GM12878 (cell line): ENCODE measurements at regions not wholly inside any gene's neighbourhood (a gene's known extent, or its start where the extent isn't known, plus 50 kb on each side); places are given as distances from the start of the nearest gene placed in this dataset.
"Not testable (repeated sequence)": the region's sequence is repeated elsewhere in the genome, so short reads cannot be mapped to it uniquely, and the experiment has no call there.

Source experiments
- ATAC-seq: fragments of 200-7000 bp; cut with Tn5 transposase; 3 replicates; pipeline ENCODE4 v1.9.1; 2020; ENCODE audit warnings: mild to moderate bottlenecking, moderate library complexity
- BruUV-seq: library from RNA; stranded (reverse); fragments of 400-500 nt; replicated peaks from 2 replicates; lab custom pipeline; 2021; lab: Mats Ljungman, UMichigan
- CTCF ChIA-PET: fragments of 300-600 bp; sonication (Branson Sonifier 250); formaldehyde crosslinking; extraction: SDS; loops from one replicate; lab custom pipeline; 2021; ENCODE audit warnings: inconsistent platforms; lab: Yijun Ruan, JAX
- POLR2A ChIA-PET: fragments of 350-600 bp; formaldehyde crosslinking; extraction: SDS; loops from one replicate; lab custom pipeline; 2021; ENCODE audit warnings: inconsistent platforms; lab: Charles Lee
- RAD21 ChIA-PET: fragments of 300-600 bp; sonication (Branson Sonifier 250); formaldehyde crosslinking; loops from one replicate; lab custom pipeline; 2023; ENCODE audit warnings: antibody characterized with exemption; ENCODE audit not compliant: unreplicated experiment; lab: Charles Lee
- SMC1A ChIA-PET: fragments of 300-600 bp; sonication (Branson Sonifier 250); formaldehyde crosslinking; loops from one replicate; lab custom pipeline; 2023; ENCODE audit not compliant: unreplicated experiment, uncharacterized antibody; lab: Charles Lee
- DNase-seq: peaks from one replicate; pipeline ENCODE4 v3.0.0-alpha.2; 2011; ENCODE audit warnings: low read depth, low spot score
- FAIRE-seq: peaks from 3 replicates; lab custom pipeline; 2011; peaks lifted over from hg19 to GRCh38; lab: Jason Lieb, UNC
- H2AFZ ChIP-seq: 2 replicates; pipeline ENCODE4 v1.6.0; 2011; ENCODE audit warnings: low read depth, low read length, control low read depth; ENCODE audit not compliant: control insufficient read depth
- H3K27ac ChIP-seq: 2 replicates; pipeline ENCODE4 v1.5.1; 2011; ENCODE audit warnings: control low read depth; ENCODE audit not compliant: control insufficient read depth, insufficient read depth
- H3K27me3 ChIP-seq, 2 experiments: replicated peaks in 1 of 2; 2 replicates each; pipeline versions ENCODE4 v1.6.0 to v1.6.1; 2011; ENCODE audit warnings: low read length in 1 of 2; ENCODE audit not compliant: control insufficient read depth in 2 of 2, insufficient read depth in 2 of 2
- H3K36me3 ChIP-seq, 2 experiments: 2 replicates each; pipeline ENCODE4 v1.5.1; 2011; ENCODE audit warnings: low read length in 1 of 2; ENCODE audit not compliant: control insufficient read depth in 2 of 2, insufficient read depth in 2 of 2
- H3K4me1 ChIP-seq: 2 replicates; pipeline ENCODE4 v1.6.1; 2011; ENCODE audit warnings: mild to moderate bottlenecking, low read length, moderate library complexity, mixed read lengths; ENCODE audit not compliant: control insufficient read depth, insufficient read depth
- H3K4me2 ChIP-seq: 2 replicates; pipeline ENCODE4 v1.6.0; 2011; ENCODE audit warnings: control low read depth; ENCODE audit not compliant: control insufficient read depth, insufficient read depth
- H3K4me3 ChIP-seq: fragments of 200-600 bp; sonication (generic); 2 replicates; pipeline ENCODE4 v1.5.1; 2016
- H3K79me2 ChIP-seq: 2 replicates; pipeline ENCODE4 v1.6.0; 2011; ENCODE audit warnings: low read length; ENCODE audit not compliant: control insufficient read depth, insufficient read depth
- H3K9ac ChIP-seq: 2 replicates; pipeline ENCODE4 v1.8.0; 2011; ENCODE audit warnings: low read length, control low read depth, mixed read lengths; ENCODE audit not compliant: control insufficient read depth, insufficient read depth
- H3K9me3 ChIP-seq: replicated peaks from 3 replicates; pipeline ENCODE4 v1.5.1; 2011; ENCODE audit warnings: mild to moderate bottlenecking, low read length; ENCODE audit not compliant: control insufficient read depth, insufficient read depth
- H4K20me1 ChIP-seq: 2 replicates; pipeline ENCODE4 v1.6.0; 2011; ENCODE audit not compliant: control insufficient read depth, insufficient read depth
- BRCA1 ChIP-seq: IDR thresholded peaks from 2 replicates; pipeline ENCODE4 v1.6.1; 2011; ENCODE audit warnings: low read depth, low read length, improper control_type of control experiment
- WGBS: methylation state at CpG from one replicate; pipeline ENCODE4 v1.1.6; 2016; ENCODE audit warnings: low lambda C conversion rate; ENCODE audit not compliant: insufficient replicate concordance, insufficient coverage; ENCODE audit errors: missing lambda C conversion rate; 5-methylcytosine and 5-hydroxymethylcytosine counted together
- in situ Hi-C: fragments of 300-500 bp; cut with MboI; formaldehyde crosslinking; loops from 9 replicates; pipeline ENCODE4 v1.14.3; 2018; ENCODE audit warnings: mixed read lengths
- intact Hi-C: fragments of 100-400 bp; cut with micrococcal nuclease; formaldehyde crosslinking; loops from one replicate; pipeline ENCODE4 v1.14.2; 2022; ENCODE audit not compliant: unreplicated experiment

- CTCF ChIA-PET, H3K4me2 ChIP-seq, H3K4me3 ChIP-seq, FAIRE-seq, H3K4me1 ChIP-seq, H3K79me2 ChIP-seq, BruUV-seq, POLR2A ChIA-PET, DNase-seq, in situ Hi-C loops, H3K27me3 ChIP-seq, H3K9me3 ChIP-seq, H2AFZ ChIP-seq, H4K20me1 ChIP-seq, ATAC-seq, H3K27ac ChIP-seq, RAD21 ChIA-PET, intact Hi-C loops, SMC1A ChIA-PET, H3K9ac ChIP-seq, H3K36me3 ChIP-seq: not testable (repeated sequence)
- WGBS = 20% methylated on average over 1 of the region's 1 CpG
Observed at GRCh38 chr19:20276732-20277082, 109.7 kb downstream of the ZNF486 start.

GRCh38 chr19:20276011-20276731, 109.2 kb downstream of the ZNF486 start:
- no peak for FAIRE-seq
- in situ Hi-C loops = no loop called here

More at GRCh38 chr19:20276011-20276731, 109.2 kb downstream of the ZNF486 start:
- no peak for TF ChIP-seq BRCA1
- Histone ChIP-seq H3K9me3 (no peaks in the 10 kb centered on the region), H3K4me2 (no peak overlapping the region), H3K27me3 (no peaks in the 10 kb centered on the region), H3K79me2 (no peaks in the 10 kb centered on the region), H2AFZ (no peak overlapping the region), H3K36me3 (no peaks in the 10 kb centered on the region), H3K9ac (no peak overlapping the region), H3K27ac (no peak overlapping the region), H4K20me1 (no peaks in the 10 kb centered on the region), H3K4me3 (no peak overlapping the region), H3K4me1 (no peaks in the 10 kb centered on the region)
- BruUV-seq = no TSS peak
- intact Hi-C loops = no loop called here
- POLR2A ChIA-PET = no interaction called here
- DNase-seq = no peak
- CTCF ChIA-PET = interaction anchor here (0.6 kb wide), 1 partner anchor 107 kb away, joined by 4 read pairs; no protein-coding TSS in a partner anchor
- no peak for ATAC-seq
- WGBS = 13% methylated on average over 7 of the region's 9 CpGs
- SMC1A ChIA-PET = interaction anchor here (0.5 kb wide), 1 partner anchor 105 kb away, joined by 3 read pairs; no protein-coding TSS in a partner anchor
- RAD21 ChIA-PET = no interaction called here
